Rectal smooth muscle tissue (tissue), 1 donor: ENCODE measurements at regions not wholly inside any gene's neighbourhood (a gene's known extent, or its start where the extent isn't known, plus 50 kb on each side); places are given as distances from the start of the nearest gene placed in this dataset.

ENCODE experiments used
- H3K27ac ChIP-seq: one replicate; pipeline ENCODE4 v1.7.0; 2013; ENCODE audit warnings: low read depth, low read length, inconsistent platforms
- H3K27me3 ChIP-seq: one replicate; pipeline ENCODE4 v1.7.0; 2013; ENCODE audit warnings: low read length; ENCODE audit not compliant: control insufficient read depth, insufficient read depth
- H3K36me3 ChIP-seq: one replicate; pipeline ENCODE4 v1.7.0; 2013; ENCODE audit warnings: low read length; ENCODE audit not compliant: control insufficient read depth, insufficient read depth
- H3K4me1 ChIP-seq: one replicate; pipeline ENCODE4 v1.7.0; 2013; ENCODE audit warnings: low read length; ENCODE audit not compliant: control insufficient read depth, insufficient read depth
- H3K4me3 ChIP-seq: one replicate; pipeline ENCODE4 v1.7.0; 2013; ENCODE audit warnings: low read length
- H3K9ac ChIP-seq: one replicate; pipeline ENCODE4 v1.7.0; 2013; ENCODE audit warnings: low read length

DNA sequence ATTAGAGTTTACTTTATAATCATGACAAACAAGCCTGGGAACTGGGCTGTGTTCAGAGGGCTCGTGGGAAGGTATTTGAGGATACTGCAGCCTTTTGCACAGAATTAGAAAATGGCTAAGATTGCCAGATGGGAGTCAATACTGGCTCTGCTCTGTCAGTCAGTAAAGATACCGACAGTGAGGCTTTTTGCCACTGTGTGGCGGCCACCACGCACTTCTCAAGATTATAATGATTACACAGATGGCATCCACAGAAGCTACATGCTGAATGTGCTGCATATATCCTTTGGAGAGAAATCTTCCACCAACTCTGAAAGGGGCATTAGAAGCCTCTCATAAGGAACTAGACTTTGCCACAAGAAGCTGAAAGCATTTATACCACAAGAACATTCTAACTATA is 213.4 kb upstream of the PTBP2 start:
- Histone ChIP-seq H3K27ac (no peak overlapping the region), H3K9ac (no peak overlapping the region), H3K4me3 (no peak overlapping the region), H3K4me1 (peaks cover 5% of the 10 kb centered on the region), H3K27me3 (no peaks in the 10 kb centered on the region), H3K36me3 (no peaks in the 10 kb centered on the region)

DNA sequence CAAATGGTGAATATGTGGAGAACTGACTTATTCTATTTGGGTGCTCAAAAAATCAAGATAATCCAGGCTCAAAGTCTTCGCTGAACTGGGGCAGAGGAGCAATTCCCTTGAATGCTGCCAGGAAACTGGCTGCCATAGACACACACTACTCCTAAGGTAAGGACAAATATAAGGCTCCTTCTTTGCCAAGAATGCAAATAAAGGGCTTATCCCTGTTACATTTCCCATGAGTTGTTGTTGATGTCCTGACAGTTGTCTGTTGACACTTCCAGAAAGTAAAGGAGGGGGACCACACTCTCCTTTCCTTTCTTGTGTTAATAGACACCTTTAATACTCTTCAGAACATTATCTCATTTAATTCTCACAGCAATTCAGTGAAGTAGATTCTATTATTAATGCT is 212.2 kb upstream of the PTBP2 start:
- no peak overlapping the region for H3K27ac ChIP-seq
- no peaks in the 10 kb centered on the region for H3K27me3 ChIP-seq
- H3K4me3 ChIP-seq, result no peak overlapping the region
- H3K4me1 ChIP-seq, result peaks cover 10% of the 10 kb centered on the region
- H3K9ac ChIP-seq, result no peak overlapping the region
- no peaks in the 10 kb centered on the region for H3K36me3 ChIP-seq

DNA sequence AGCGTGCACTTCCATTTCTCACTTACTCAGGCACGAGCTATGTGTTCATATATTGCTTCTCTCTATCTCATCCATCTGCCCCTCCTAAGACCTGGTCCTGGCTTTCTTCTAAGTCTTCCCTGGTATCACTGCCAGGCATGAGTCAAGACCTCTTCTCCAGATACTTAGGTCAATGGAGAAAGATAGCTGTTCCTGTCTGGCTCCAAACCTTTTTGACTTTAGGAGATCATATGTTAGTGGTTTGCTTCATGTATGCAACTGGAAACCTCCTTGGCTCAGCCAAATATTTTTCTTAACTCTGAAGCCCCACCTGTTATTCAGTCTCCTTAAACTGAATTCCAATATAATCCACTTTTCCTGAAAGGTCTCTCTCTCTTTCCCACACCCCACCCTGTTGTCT is 211.6 kb upstream of the PTBP2 start:
- H3K27ac ChIP-seq, result no peak overlapping the region
- H3K9ac ChIP-seq, result no peak overlapping the region
- no peak overlapping the region for H3K4me3 ChIP-seq
- no peaks in the 10 kb centered on the region for H3K36me3 ChIP-seq
- H3K4me1 ChIP-seq, result peaks cover 10% of the 10 kb centered on the region
- no peaks in the 10 kb centered on the region for H3K27me3 ChIP-seq

GRCh38 chr1:96510391-96510790 is 211.2 kb upstream of the PTBP2 start:
- Histone ChIP-seq H3K27me3 (no peaks in the 10 kb centered on the region), H3K4me3 (no peak overlapping the region), H3K9ac (no peak overlapping the region), H3K4me1 (peaks cover 10% of the 10 kb centered on the region), H3K36me3 (no peaks in the 10 kb centered on the region), H3K27ac (no peak overlapping the region)

- Histone ChIP-seq H3K27ac (no peak overlapping the region), H3K36me3 (no peaks in the 10 kb centered on the region), H3K9ac (no peak overlapping the region), H3K4me1 (peaks cover 10% of the 10 kb centered on the region), H3K4me3 (no peak overlapping the region), H3K27me3 (no peaks in the 10 kb centered on the region)
Observed at GRCh38 chr1:96510911-96511310, 210.7 kb upstream of the PTBP2 start.

DNA sequence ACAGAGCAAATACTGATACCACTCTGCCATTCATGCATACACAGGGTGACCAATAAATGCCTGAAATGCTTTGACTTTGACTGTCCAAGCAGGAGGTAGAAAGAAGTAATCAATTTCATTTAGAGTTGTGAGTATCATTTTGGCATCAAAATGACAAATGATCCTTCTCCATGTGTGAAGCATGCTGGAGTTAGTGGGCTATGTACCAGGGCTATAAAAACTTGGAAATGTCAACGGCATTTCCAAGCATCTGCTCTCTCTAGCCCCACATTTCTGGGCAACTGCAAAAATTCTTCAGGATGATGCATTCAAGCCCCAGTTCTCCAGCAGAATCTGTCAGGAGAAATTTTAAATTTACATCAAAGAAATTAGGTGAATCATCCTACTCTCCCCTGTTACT is 208.4 kb upstream of the PTBP2 start:
- Histone ChIP-seq H3K4me1 (peaks cover 10% of the 10 kb centered on the region), H3K9ac (no peak overlapping the region), H3K36me3 (no peaks in the 10 kb centered on the region), H3K4me3 (no peak overlapping the region), H3K27me3 (no peaks in the 10 kb centered on the region), H3K27ac (peak overlapping the region; percentile 12)

DNA sequence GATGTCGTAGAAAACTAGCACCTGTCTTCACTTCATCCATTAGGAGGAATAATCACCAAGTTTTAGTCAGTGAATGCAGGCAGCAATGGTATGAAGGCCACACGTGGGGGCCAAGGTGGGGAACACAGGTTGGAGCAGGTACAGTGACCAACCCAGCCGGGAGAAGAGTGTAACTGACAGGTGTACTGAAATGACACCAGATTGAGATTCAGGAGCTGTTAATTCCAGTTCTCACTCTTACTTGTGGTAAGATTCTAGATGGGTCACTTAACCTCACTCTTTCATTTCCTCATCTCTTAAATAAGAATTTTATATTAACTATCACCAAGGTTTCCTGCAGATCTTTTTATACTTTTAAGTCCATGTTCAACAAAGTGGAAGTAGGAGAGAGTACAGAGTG is 206.2 kb upstream of the PTBP2 start:
- H3K4me3 ChIP-seq, result no peak overlapping the region
- H3K27ac ChIP-seq, result no peak overlapping the region
- no peaks in the 10 kb centered on the region for H3K27me3 ChIP-seq
- no peaks in the 10 kb centered on the region for H3K36me3 ChIP-seq
- H3K9ac ChIP-seq, result no peak overlapping the region
- peaks cover 10% of the 10 kb centered on the region for H3K4me1 ChIP-seq

GRCh38 chr1:96515925-96516324 is 205.7 kb upstream of the PTBP2 start:
- Histone ChIP-seq H3K27me3 (no peaks in the 10 kb centered on the region), H3K27ac (no peak overlapping the region), H3K36me3 (no peaks in the 10 kb centered on the region), H3K4me1 (peaks cover 10% of the 10 kb centered on the region), H3K9ac (no peak overlapping the region), H3K4me3 (no peak overlapping the region)

- no peaks in the 10 kb centered on the region for H3K27me3 ChIP-seq
- H3K4me1 ChIP-seq, result peaks cover 3% of the 10 kb centered on the region
- peak overlapping the region; percentile 81 for H3K27ac ChIP-seq
- H3K36me3 ChIP-seq, result no peaks in the 10 kb centered on the region
- H3K9ac ChIP-seq, result no peak overlapping the region
- no peak overlapping the region for H3K4me3 ChIP-seq
Observed at GRCh38 chr1:96519851-96520578, 201.6 kb upstream of the PTBP2 start.

GRCh38 chr1:96520579-96520947 is 201.0 kb upstream of the PTBP2 start:
- peak overlapping the region; percentile 81 for H3K27ac ChIP-seq
- no peak overlapping the region for H3K4me3 ChIP-seq
- no peaks in the 10 kb centered on the region for H3K27me3 ChIP-seq
- no peak overlapping the region for H3K9ac ChIP-seq
- H3K36me3 ChIP-seq, result no peaks in the 10 kb centered on the region
- H3K4me1 ChIP-seq, result peaks cover 3% of the 10 kb centered on the region

DNA sequence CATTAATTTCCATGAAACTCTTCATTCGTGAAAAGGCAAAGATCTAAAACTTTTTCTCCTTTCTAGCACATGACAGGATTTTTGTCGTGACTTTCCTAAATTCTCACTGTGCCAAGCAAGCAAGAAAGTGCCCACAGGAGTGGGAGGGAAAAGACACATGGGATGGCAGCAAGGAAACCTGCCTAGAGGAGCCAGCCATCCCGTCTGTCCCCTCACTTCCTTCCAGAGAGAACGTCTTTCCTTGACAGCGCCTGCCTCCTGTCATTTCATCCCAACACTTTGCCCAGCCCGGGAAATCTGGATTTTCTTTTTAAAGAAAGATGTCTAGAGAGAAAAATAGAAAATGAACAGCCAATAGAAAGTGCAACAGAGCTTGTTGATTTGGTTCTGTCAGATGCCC is 200.6 kb upstream of the PTBP2 start:
- Histone ChIP-seq H3K4me1 (peaks cover 3% of the 10 kb centered on the region), H3K4me3 (no peak overlapping the region), H3K9ac (no peak overlapping the region), H3K27ac (peak overlapping the region; percentile 81), H3K36me3 (no peaks in the 10 kb centered on the region), H3K27me3 (no peaks in the 10 kb centered on the region)

DNA sequence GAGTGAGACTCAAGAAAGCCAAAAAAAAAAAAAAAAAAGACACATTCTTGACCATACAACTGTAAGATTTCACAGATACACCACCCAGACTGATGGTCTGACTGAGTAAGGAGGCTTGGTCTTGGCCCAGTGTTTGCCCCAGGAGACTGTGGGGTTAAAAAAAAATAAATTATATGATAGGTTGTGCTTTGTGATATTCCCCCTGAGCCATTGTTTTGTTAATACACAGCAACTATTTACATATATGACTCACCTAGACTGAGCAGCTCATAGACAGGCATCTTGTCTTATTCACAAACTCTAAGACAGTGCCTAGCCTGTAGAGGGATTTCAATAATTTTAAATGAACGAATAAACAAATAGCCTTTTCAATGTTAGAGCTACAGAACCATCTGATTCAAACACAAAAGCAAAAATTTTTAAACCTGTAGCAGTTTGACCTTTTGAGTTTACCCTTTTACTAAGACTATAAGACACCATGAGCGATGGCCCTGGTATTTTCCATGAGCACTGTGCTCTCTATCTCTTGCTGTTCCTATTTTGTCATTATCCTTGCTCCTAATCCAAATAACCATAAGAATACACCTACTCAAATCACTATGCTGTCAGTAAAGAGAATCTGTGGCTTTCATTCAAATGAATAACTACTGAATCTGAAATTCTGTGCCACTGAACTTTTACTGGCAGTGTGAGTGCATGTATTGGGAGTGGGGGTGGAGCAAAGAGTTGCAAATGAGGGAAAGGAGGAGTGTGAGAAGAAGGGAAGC is 199.4 kb upstream of the PTBP2 start:
- Histone ChIP-seq H3K27ac (no peak overlapping the region), H3K36me3 (no peaks in the 10 kb centered on the region), H3K4me1 (peaks cover 3% of the 10 kb centered on the region), H3K27me3 (no peaks in the 10 kb centered on the region), H3K9ac (no peak overlapping the region), H3K4me3 (no peak overlapping the region)

- Histone ChIP-seq H3K36me3 (no peaks in the 10 kb centered on the region), H3K4me3 (no peak overlapping the region)
Observed at GRCh38 chr1:96522927-96523326, 198.7 kb upstream of the PTBP2 start.

More at GRCh38 chr1:96522927-96523326, 198.7 kb upstream of the PTBP2 start:
- Histone ChIP-seq H3K4me1 (peaks cover 3% of the 10 kb centered on the region), H3K27ac (peak overlapping the region; percentile 20), H3K9ac (no peak overlapping the region), H3K27me3 (no peaks in the 10 kb centered on the region)
